H9 (cell line): ENCODE measurements at regions not wholly inside any gene's neighbourhood (a gene's known extent, or its start where the extent isn't known, plus 50 kb on each side); places are given as distances from the start of the nearest gene placed in this dataset.

Experiments
- DNase-seq: peaks from one replicate; pipeline ENCODE4 v3.0.0-alpha.2; 2017
- H2AFZ ChIP-seq: one replicate; pipeline ENCODE4 v1.6.1; 2013; ENCODE audit warnings: mild to moderate bottlenecking, low read length, control low read depth, moderate library complexity
- H2AK5ac ChIP-seq: 2 replicates; pipeline ENCODE4 v1.6.1; 2013; ENCODE audit warnings: low read length, control low read depth, mixed read lengths; ENCODE audit not compliant: insufficient read length
- H2BK120ac ChIP-seq: one replicate; pipeline ENCODE4 v1.6.1; 2013; ENCODE audit warnings: low read depth, mild to moderate bottlenecking, low read length, control low read depth, inconsistent platforms; ENCODE audit not compliant: poor library complexity, severe bottlenecking
- H2BK12ac ChIP-seq: 2 replicates; pipeline ENCODE4 v1.6.1; 2013; ENCODE audit warnings: low read length, control low read depth, mixed read lengths, low read depth; ENCODE audit not compliant: insufficient read length
- H2BK15ac ChIP-seq: 2 replicates; pipeline ENCODE4 v1.6.1; 2013; ENCODE audit warnings: low read depth, low read length, control low read depth
- H2BK20ac ChIP-seq: one replicate; pipeline ENCODE4 v1.6.1; 2013; ENCODE audit warnings: low read depth, mild to moderate bottlenecking, low read length, control low read depth, inconsistent platforms; ENCODE audit not compliant: poor library complexity, severe bottlenecking
- H2BK5ac ChIP-seq: 2 replicates; pipeline ENCODE4 v1.6.1; 2013; ENCODE audit warnings: low read length, control low read depth, mixed read lengths; ENCODE audit not compliant: insufficient read length
- H3K14ac ChIP-seq: 2 replicates; pipeline ENCODE4 v1.6.1; 2013; ENCODE audit warnings: low read length, control low read depth; ENCODE audit not compliant: insufficient read depth
- H3K18ac ChIP-seq: 2 replicates; pipeline ENCODE4 v1.6.1; 2013; ENCODE audit warnings: low read depth, mild to moderate bottlenecking, mixed read lengths, low read length, control low read depth; ENCODE audit not compliant: insufficient read length
- H3K23ac ChIP-seq: 2 replicates; pipeline ENCODE4 v1.6.1; 2013; ENCODE audit warnings: low read length, control low read depth, mixed read lengths, low read depth; ENCODE audit not compliant: insufficient read length
- H3K23me2 ChIP-seq: 2 replicates; pipeline ENCODE4 v1.6.1; 2013; ENCODE audit warnings: low read depth, mild to moderate bottlenecking, mixed read lengths, low read length, control low read depth; ENCODE audit not compliant: insufficient read length, poor library complexity, severe bottlenecking
- H3K27ac ChIP-seq: 2 replicates; pipeline ENCODE4 v1.5.1; 2013; ENCODE audit warnings: low read length, control low read depth, mixed read lengths, low read depth; ENCODE audit not compliant: insufficient read length
- H3K27me3 ChIP-seq: 2 replicates; pipeline ENCODE4 v1.6.1; 2013; ENCODE audit warnings: low read length, control low read depth, inconsistent platforms; ENCODE audit not compliant: insufficient read depth
- H3K4ac ChIP-seq: 2 replicates; pipeline ENCODE4 v1.6.1; 2013; ENCODE audit warnings: low read depth, mild to moderate bottlenecking, control low read depth, inconsistent platforms, low read length, moderate library complexity
- H3K4me1 ChIP-seq: 2 replicates; pipeline ENCODE4 v1.6.1; 2013; ENCODE audit warnings: low read length, control low read depth, inconsistent platforms; ENCODE audit not compliant: insufficient read depth
- H3K4me2 ChIP-seq: 2 replicates; pipeline ENCODE4 v1.6.1; 2013; ENCODE audit warnings: low read length, control low read depth, mixed read lengths; ENCODE audit not compliant: insufficient read length, insufficient read depth
- H3K56ac ChIP-seq: 2 replicates; pipeline ENCODE4 v1.6.1; 2013; ENCODE audit warnings: low read depth, mild to moderate bottlenecking, mixed read lengths, low read length, control low read depth; ENCODE audit not compliant: insufficient read length
- H3K79me1 ChIP-seq: 2 replicates; pipeline ENCODE4 v1.6.1; 2013; ENCODE audit warnings: low read depth, mild to moderate bottlenecking, moderate library complexity, low read length, control low read depth, inconsistent platforms; ENCODE audit not compliant: insufficient read depth, poor library complexity, severe bottlenecking
- H3K79me2 ChIP-seq: 2 replicates; pipeline ENCODE4 v1.6.1; 2013; ENCODE audit warnings: low read length, control low read depth, inconsistent platforms; ENCODE audit not compliant: insufficient read depth
- H3K9ac ChIP-seq: 2 replicates; pipeline ENCODE4 v1.6.1; 2013; ENCODE audit warnings: low read length, control low read depth, mixed read lengths; ENCODE audit not compliant: insufficient read length; ENCODE audit errors: extremely low read depth
- H3K9me3 ChIP-seq: one replicate; pipeline ENCODE4 v1.6.1; 2013; ENCODE audit warnings: low read depth, low read length, inconsistent platforms; ENCODE audit not compliant: control insufficient read depth
- H3T11ph ChIP-seq: one replicate; pipeline ENCODE4 v1.6.1; 2013; ENCODE audit warnings: mild to moderate bottlenecking, low read length, control low read depth, inconsistent platforms
- H4K20me1 ChIP-seq: one replicate; pipeline ENCODE4 v1.6.1; 2013; ENCODE audit not compliant: control insufficient read depth, insufficient read length, insufficient read depth
- H4K5ac ChIP-seq: 2 replicates; pipeline ENCODE4 v1.6.1; 2013; ENCODE audit warnings: low read depth, mild to moderate bottlenecking, mixed read lengths, low read length, control low read depth; ENCODE audit not compliant: insufficient read length
- H4K8ac ChIP-seq: replicated peaks from 2 replicates; pipeline ENCODE4 v1.6.1; 2013; ENCODE audit warnings: low read length, control low read depth, mixed read lengths, low read depth; ENCODE audit not compliant: insufficient read length
- H4K91ac ChIP-seq: 2 replicates; pipeline ENCODE4 v1.6.1; 2013; ENCODE audit warnings: low read depth, mild to moderate bottlenecking, moderate library complexity, mixed read lengths, low read length, control low read depth; ENCODE audit not compliant: insufficient read length
- H3K27ac Mint-ChIP-seq, 3 experiments: 2 replicates in 2 of 3; 3 replicates in 1 of 3; pipeline ENCODE4 v1.8.0; 2020 to 2021; ENCODE audit warnings: mixed read lengths in 3 of 3, mild to moderate bottlenecking in 1 of 3, moderate library complexity in 1 of 3
- H3K27me3 Mint-ChIP-seq: 2 replicates; pipeline ENCODE4 v1.8.0; 2021; ENCODE audit warnings: low read depth, mild to moderate bottlenecking, moderate library complexity, mixed read lengths
- H3K36me3 Mint-ChIP-seq, 3 experiments: 2 replicates in 2 of 3; 3 replicates in 1 of 3; pipeline ENCODE4 v1.8.0; 2020 to 2021; ENCODE audit warnings: low read depth in 3 of 3, mixed read lengths in 3 of 3; ENCODE audit not compliant: insufficient read depth in 1 of 3
- H3K4me1 Mint-ChIP-seq, 2 experiments: 2 replicates each; pipeline ENCODE4 v1.8.0; 2020; ENCODE audit warnings: mixed read lengths in 2 of 2
- H3K4me3 Mint-ChIP-seq, 2 experiments: 2 replicates in 1 of 2; 3 replicates in 1 of 2; pipeline ENCODE4 v1.8.0; 2020 to 2021; ENCODE audit warnings: mild to moderate bottlenecking in 2 of 2, mixed read lengths in 2 of 2, moderate library complexity in 1 of 2
- H3K9me3 Mint-ChIP-seq, 2 experiments: 2 replicates in 1 of 2; 3 replicates in 1 of 2; pipeline ENCODE4 v1.8.0; 2020; ENCODE audit warnings: mild to moderate bottlenecking in 2 of 2, mixed read lengths in 2 of 2, moderate library complexity in 1 of 2
- CTCF ChIP-seq: fragments of 200-600 bp; sonication (generic); conservative IDR thresholded peaks from 3 replicates; pipeline ENCODE4 v1.8.0; 2021; ENCODE audit warnings: antibody characterized with exemption, mild to moderate bottlenecking
- WGBS: extraction: QIAGEN DNeasy Blood & Tissue Kit; methylation state at CpG from one replicate; pipeline ENCODE4 v1.1.7; 2013; ENCODE audit warnings: missing lambda C conversion rate, low lambda C conversion rate, mixed read lengths; ENCODE audit not compliant: insufficient read length; ENCODE audit errors: extremely low coverage; 5-methylcytosine and 5-hydroxymethylcytosine counted together

- Mint-ChIP-seq H3K27me3 (no peaks in the 10 kb centered on the region), H3K9me3 (peaks cover 18 to 24% of the 10 kb centered on the region in 2 experiments), H3K36me3 (peaks cover 4 to 18% (median 12%) of the 10 kb centered on the region in 3 experiments; a peak in 6 of 7 replicates), H3K4me3 (no peak overlapping the region), H3K4me1 (no peaks in the 10 kb centered on the region), H3K27ac (no peak overlapping the region)
- Histone ChIP-seq H3K23ac (no peak overlapping the region), H3K4me1 (no peaks in the 10 kb centered on the region), H3K27ac (no peak overlapping the region), H2AFZ (no peak overlapping the region), H3K79me1 (no peaks in the 10 kb centered on the region), H3K4ac (no peak overlapping the region), H4K8ac (no peak overlapping the region), H3K56ac (no peak overlapping the region), H2AK5ac (no peak overlapping the region), H3K27me3 (no peaks in the 10 kb centered on the region), H3K4me2 (no peak overlapping the region), H4K20me1 (no peaks in the 10 kb centered on the region), H2BK12ac (no peak overlapping the region), H3K9me3 (peaks cover 5% of the 10 kb centered on the region), H2BK120ac (no peak overlapping the region), H4K5ac (no peak overlapping the region), H2BK5ac (no peak overlapping the region), H3T11ph (no peak overlapping the region), H3K79me2 (no peaks in the 10 kb centered on the region), H3K18ac (no peak overlapping the region), H3K9ac (no peak overlapping the region), H3K23me2 (no peaks in the 10 kb centered on the region), H2BK15ac (no peak overlapping the region), H3K14ac (no peak overlapping the region), H2BK20ac (no peak overlapping the region), H4K91ac (no peak overlapping the region)
- no peak for DNase-seq
- WGBS, result no CpG with 5 or more reads among the region's 1 CpG
- TF ChIP-seq CTCF, result no peak
Measured at GRCh38 chr6:156031516-156031915, 575.9 kb upstream of the NOX3 start.
